Stimulated activated CD4-positive, alpha-beta T cell treated with anti-CD3 and anti-CD28 coated beads, Interleukin-4, amount 100 ng/mL, for 4 hours (primary cell): ENCODE measurements at regions not wholly inside any gene's neighbourhood (a gene's known extent, or its start where the extent isn't known, plus 50 kb on each side); places are given as distances from the start of the nearest gene placed in this dataset.

Source experiments
- DNase-seq, 2 experiments: peaks; one replicate each; pipeline ENCODE4 v3.0.0-alpha.2; 2020

DNA sequence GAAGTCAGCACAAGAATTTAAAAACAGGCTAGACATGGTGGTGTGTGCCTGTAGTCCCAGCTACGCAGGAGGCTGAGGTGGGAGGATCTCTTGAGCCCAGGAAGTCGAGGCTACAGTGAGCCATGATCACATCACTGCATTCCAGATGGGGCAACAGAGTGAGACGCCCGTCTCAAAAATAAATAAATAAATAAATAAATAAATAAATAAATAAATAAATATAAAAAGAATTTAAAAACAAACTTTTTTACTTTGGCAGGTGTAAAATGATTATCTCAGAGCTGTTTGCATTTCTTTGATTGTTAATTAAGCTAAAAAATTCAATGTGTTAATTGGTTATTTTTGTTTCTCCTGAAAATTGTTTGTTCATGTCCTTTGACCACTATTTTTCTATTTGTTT lies 97.5 kb upstream of the RPS6KA3 start:
- no peak for DNase-seq

DNA sequence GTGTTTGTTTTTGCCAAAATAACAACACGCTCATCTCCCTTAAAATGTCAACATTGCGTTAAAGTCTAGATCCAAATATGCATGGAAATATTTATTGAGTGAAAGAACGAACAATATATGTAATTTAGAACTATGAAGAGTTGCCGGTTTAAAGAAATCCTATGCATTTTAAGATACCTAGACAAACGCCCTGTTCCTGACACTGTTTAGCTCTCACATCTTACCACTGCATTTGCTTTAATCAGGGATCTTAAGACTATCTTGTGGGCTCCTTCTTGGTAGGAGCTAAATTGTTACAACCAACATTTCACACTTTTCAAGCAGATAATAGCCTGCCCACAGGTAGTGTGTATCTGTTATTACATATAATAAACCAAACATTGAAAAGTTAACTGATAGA lies 96.6 kb upstream of the RPS6KA3 start:
- no peak for DNase-seq

DNA sequence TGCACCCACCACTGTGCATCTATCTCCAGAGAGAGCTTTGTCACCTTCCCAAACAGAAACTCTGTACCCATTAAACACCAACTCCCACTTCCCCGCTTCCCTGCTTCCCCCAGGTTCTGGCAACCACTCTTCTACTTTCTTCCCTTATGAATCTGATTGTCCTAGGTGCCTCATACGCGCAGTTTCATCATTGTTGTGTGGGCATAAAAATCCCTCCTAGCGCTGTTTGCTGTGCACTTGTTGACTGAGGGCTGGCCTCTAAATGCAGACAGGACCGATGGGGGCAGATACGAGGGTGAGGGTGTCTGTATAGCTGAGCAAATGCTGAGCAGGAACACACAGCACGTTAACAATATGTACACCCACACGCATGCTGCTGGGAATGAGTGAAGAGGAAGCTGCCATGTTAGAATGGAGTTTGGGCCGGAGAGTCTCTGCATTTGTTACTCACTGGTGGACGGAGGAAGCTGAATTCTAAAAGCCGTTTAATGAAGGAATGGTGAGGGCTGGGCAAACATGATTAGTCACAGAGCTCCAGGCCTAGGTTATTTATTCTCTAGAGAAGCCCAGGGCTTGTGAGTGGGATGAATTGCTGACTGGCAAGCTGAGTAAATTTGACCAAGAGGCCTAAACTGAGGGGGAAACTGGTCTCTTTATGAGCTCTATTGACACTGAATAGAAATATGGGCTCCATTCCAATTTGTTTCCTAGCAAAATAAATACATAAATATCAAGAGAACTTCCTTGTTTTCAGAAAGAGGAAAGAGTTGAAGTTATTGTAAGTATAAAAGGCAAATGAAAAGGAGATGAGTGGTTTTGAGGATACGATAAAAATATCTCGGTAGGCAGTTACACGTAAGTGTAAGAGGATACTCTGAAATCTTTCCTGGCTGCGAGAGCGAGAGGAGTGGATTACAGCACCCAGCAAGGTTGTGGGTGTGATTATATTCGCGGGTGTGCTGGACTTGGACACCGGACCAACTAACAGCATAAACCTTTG lies 95.9 kb upstream of the RPS6KA3 start:
- no peak for DNase-seq

DNA sequence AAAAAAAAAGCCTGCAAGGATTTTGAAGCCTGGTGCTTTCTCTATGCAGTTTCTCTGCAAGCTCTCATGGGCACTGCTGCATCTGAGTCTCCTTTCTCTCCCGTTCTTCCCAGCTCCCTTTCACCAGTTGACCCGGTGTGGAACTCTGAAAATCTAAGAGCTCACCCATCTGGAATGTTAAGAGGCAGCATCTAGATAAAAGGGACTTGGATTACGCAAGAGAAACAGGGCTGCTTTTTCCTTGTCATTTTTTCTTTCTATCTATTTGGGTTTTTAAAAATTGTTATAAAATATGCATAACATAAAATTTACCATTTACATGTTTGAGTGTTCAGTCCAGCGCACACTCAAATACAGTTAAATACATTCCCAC lies 95.2 kb upstream of the RPS6KA3 start:
- DNase-seq = no peak

DNA sequence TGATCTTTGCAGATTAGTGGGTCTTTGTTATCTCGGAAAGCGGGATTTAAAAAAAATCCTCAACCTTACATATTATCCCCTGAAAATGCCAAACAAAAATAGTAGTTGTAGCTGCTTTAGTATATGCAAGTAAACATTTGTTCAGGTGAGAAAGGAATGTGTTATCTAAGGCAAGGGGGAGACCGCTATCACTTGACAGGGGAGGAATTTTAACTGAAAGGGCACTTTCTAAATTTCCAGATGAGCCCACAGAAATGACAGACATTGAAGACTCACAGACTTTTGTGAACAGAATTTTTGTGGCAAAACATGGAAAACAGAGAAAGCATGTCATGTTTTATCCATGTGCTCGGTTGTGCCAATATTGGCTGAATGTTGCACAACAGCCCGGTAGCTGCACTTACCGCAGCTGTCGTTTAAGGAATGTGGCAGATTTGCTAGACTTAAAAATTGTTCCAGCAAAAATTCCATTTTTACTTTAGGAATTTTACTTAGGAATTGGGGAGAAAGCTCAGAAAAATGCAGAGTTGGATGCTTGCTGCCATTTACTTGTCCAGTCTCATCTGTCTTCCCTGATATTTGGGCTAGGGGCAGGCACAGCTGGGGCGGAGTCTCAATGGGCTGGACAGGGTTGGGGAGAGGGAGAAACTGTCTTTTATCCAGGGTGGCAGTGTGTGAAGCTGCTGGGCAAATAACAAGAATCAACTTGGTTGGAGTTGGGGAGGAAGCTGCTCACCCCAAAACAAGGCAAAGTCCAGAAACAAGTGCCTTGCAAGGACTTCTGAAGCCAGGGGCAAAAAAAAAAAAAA lies 94.6 kb upstream of the RPS6KA3 start:
- no peak for DNase-seq

DNA sequence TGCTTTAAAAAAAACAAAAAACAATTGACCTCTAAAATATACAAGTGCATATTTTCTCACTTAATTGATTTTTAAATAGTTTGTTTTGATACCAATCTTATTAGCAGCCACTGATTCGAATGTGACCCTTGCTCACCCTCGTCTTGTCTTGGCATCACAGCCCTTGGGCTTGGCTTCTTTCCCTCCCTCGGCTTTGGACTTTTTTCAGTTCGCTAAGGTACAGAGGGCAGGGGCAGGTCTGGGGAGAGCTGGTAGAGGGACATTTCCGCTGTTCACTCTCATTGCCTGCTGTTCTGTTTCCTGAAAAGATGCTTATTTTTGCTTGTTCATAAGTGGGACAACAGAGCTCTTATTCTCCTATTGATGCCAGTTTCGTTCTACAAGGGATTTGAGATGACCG lies 88.5 kb upstream of the RPS6KA3 start:
- DNase-seq = no peak

DNA sequence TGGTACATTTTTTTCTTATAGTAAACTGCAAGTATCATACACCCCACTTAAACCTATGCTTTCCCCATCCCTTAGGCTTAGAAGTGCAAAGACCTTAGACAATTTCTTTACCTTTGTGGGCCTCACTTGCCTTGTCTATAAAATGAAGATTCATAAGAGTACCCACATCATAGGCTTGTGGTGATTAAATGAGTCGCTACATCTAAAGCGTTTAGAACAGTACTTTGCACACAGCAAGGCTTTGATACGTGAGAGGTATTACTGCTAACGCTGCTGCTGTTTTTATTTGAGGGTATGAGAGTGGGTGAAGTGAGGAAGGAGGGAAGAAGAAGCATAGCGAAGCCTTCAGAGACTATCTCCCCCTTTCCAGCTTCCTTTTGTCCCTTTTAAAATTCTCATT lies 87.8 kb upstream of the RPS6KA3 start:
- DNase-seq = no peak

DNA sequence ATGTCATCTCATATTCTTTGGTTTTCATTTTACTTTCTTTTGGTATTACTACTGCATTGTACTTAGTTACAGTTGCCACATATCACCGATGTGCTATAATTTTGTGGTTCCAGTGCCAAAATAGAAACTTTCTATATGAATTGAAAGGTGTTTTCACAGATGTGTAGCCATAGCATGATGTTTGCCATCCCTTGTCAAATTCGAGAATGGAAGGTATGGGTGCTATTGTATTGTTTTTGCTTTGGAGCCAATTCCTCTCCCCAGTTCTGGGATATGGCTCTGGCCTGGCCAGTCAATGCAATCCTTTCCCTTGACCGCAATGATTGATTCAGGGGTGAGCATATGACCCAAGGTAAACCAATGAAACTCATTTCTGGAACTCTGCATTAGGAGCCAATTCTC lies 86.2 kb upstream of the RPS6KA3 start:
- no peak for DNase-seq

DNA sequence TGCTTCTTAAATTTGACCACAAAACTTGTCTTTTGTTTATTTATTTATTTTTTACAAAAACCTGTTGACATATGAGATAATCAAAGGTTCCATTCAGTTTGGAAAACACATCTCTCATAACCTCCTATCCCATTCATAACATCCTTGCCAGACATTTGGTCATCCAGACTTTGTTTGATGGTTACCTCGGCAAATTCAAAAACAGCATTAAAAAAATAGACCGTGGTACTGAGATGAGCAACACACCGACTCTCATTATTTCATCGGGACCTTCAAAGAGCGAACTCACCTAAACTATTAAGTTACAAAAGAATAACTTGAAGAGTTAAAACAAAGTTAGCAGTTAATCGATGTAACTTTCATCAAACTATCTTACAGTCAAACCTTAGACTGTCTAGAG lies 85.8 kb upstream of the RPS6KA3 start:
- DNase-seq = no peak

DNA sequence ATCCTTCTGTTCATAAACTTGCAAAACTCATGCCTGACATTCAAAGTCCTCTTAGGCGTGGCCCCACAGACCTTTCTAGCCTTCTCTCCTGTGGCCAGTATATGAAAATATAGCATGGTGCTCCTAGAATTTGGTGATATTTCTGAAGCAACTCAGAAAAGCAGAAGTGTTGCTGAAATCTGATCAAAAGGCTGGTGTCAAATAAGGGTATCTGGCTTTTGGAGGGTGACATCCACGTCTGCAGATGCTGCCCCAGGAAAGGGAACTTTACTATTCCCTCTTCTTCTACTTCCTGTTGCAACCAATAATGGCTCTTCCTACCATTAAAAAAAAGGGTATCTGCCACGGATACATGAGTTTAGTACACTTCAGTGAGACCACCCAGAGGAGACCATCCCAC lies 83.9 kb upstream of the RPS6KA3 start:
- DNase-seq = no peak

DNA sequence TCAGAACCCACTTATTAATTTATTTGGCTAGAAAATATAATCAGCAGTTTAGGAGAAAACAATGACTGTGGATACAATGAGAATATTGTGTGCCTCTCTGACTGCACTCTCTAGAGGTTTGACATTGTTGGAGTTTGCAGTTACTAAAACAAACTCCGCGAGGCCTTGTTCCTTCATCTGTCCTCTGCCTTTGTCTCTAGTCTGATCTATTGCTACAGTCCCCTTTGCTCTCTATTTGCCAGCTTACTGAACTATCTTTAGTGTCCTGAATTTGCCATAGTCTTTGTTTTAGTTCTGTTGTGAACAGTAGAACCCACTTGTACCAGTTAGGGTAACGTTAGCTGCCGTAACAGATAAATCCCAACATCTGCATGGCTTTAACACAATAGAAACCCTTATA lies 81.4 kb upstream of the RPS6KA3 start:
- DNase-seq = no peak

DNA sequence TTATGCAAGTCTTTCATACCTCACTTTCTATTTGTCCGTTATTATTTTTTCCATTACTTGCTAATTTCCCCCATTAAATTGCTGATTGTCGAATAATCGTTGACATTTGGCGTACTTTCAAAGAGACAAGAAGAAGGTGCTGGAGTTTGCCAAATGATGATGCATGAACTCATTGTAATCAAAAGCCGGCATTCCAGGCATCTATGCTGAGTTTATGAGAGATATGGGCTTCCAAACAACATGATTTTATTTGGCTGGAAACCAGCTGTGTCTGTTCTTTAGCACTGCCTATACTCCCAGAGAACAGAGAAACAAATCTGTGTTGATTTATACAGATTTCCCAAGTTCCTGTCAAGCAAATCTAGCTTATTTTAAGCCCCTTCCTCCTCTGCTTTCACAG lies 80.8 kb upstream of the RPS6KA3 start:
- DNase-seq = no peak

DNA sequence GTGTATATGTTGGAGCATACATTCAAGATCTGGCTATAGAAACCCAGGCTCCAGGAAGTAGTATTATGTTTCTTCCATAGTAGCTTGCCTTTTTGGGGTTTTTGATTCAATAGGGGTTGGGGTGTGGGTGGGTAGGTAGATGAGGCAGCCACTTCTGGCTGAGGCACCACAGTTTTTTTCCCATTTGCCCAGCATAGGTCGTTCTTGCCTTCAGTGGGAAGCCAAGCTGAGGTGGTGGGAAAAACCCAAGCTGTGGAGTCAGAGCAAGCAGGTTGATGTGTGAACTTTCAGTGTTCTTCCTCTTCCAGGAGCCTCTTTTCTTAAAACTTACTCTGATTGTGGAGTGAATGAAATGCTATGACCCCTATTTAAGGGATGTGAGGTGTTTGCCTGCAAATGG lies 67.0 kb upstream of the RPS6KA3 start:
- peak in 1 of 2 experiments; percentile 1 for DNase-seq

DNA sequence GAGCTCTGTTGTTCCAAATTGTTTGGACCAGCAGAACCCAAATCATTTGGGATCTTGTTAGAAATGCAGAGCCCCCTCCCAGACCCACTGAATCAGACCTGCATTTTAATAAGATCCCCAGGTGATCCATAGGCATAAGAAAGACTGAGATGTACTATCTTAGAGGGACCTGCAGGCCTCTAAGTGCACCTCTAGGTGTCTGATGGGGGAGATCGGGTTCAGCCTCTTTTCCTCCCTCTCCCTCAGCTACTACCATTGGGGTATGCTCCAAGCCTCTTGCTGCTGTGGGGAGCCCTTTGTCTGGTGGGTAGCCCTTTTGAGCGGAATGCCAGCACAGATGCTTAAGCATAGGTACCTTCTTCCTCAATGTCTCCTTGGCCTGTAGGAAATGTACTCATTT lies 63.8 kb upstream of the RPS6KA3 start:
- no peak for DNase-seq

DNA sequence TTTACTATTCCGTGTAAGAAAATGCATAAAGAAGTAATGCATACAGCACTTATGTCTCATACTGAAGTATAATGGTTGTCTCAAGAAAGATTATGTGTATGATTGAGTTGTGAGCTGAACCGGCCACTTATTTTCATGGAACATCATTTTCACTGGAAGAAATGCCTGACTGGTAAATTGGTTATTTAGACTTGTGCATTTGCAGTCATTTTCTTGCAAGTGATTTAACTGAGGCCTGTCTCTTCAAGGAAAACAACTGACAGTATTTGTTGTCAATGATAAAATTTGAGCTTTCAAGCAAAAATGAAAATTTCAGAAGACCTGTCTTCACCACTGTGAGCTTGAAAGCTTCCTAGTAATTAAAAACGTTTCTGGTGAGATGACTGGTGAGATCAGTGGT lies 62.7 kb upstream of the RPS6KA3 start:
- DNase-seq = no peak

DNA sequence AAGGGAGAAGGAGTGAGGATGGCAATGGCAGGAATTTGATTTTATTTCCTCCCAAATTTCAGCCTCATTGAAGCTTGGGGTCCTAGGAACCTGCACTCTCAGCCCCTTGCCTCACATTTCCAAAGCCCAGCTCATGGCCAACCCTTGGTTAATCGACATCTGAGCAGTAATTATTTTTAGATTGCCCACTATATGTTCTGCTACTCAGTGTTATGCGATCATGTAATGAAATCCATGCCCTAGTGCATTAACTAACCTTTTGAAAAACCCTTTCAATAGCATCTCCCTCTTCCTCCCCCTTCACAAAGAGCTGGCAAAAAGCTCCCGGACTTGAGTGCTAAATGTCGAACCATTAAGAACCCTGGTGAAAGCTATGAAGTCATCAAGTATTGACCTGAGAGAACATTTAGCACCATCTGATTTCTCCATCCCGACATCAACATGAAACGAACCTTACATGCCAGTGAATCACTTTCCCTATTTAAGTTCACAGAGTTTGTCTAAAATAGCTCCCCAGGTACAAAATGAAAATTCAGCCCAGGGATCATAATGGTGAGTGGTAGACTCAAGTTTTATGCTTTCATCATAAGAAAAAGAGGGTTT lies 59.2 kb upstream of the RPS6KA3 start:
- DNase-seq = no peak

DNA sequence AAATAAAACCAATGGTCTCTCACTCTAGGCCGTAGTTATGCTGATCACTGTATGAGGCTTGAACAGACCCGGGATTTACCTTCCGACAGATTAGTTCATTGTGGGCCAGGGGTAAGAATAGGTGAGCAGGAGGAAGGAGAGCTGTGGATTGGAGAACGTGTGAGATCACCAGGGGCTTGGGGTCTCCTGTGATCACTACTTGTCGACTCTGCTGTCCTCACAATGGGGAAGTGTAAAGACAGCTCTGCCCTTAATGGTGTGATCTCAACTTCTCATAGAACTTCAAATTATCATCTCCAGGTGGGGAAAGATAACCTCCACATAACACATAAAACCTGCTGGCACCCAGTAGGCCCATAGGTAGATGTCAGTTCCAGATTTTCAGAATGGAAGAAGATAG lies 56.2 kb upstream of the RPS6KA3 start:
- no peak for DNase-seq

DNA sequence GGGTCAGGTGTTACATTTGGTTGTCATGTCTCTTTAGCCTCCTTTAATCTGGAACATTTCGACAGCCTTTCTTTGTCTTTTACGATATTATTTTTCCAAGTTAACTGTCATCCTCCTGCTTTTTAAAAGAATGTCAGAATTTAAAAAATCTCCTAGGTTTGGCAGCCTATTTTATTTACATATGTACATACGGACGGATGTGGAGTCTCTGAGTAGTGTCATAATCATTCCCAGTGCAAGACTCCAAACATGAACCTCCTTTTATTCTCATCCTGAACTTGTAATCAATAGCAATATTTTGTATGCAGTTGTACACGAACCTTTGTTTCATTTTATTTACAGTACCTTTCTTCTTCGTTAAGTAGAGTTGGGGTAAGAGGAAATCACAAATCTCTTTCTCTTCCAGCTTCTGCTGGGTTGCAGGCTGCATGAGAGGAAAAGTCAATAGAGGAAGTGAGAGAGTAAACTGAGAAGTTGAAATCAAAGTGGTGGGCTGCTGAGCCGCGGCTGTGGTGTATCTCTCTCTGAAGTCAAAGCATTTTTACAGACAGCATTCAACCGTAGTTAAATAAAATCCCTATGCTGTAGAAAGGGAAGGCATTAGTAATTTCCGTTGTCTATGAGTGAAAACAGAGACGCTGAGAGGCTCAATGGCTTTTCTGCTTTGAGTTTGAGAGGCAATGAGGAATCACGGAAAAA lies 53.9 kb upstream of the RPS6KA3 start:
- DNase-seq = peak in 1 of 2 experiments; percentile 1

DNA sequence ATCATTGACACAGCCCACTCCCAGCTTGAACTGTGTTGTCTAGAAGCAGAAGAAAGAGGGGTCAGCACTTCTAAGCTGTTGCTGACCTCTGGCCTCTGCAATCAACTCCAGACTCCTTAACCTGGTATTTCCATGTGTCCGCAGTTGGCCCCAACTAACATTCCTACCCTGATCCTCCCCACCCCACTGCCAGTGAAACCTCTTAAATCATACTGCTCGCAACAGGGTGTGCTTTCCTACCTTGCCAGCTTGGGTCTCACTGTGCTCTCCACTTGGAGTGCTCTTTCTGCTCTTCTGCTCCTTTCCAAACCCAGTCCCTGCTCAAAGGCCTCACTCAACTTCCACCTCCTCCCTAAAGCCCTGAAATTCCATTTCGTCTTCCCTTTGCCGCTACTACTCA lies 52.3 kb upstream of the RPS6KA3 start:
- no peak for DNase-seq

DNA sequence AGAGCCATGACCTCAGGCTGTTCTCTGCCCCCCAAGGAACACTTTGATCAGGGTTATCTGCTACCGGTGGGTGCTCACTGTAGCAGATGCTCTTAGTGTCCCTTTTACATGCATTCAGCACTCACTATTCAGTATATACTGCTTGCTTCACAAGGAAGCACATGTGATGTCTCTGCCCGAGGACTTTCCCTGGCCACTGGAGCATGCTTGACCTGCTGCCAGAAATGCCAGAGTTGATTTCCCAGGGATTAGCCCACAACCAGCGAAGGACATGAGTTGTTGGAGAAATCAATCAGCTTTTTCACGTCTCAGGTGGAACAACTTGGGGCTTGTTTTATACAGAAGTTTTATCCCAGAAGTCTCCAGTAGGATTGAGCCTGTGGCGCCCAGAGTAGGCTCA lies 51.2 kb upstream of the RPS6KA3 start:
- DNase-seq = no peak
